Lower lobe of right lung (tissue), 2 donors: ENCODE measurements at regions not wholly inside any gene's neighbourhood (a gene's known extent, or its start where the extent isn't known, plus 50 kb on each side); places are given as distances from the start of the nearest gene placed in this dataset.

ENCODE experiments used
- ATAC-seq, 2 donors: fragments of 200-7000 bp; cut with Tn5 transposase; one replicate each; pipeline ENCODE4 v1.9.1; 2020 to 2022; ENCODE audit warnings: mild to moderate bottlenecking in 2 of 2, moderate library complexity in 2 of 2
- DNase-seq: peaks from one replicate; pipeline ENCODE4 v3.0.0-alpha.2; 2020
- H3K27ac ChIP-seq: fragments of 200-600 bp; one replicate; pipeline ENCODE4 v1.8.0; 2022
- H3K27me3 ChIP-seq: fragments of 200-600 bp; one replicate; pipeline ENCODE4 v1.8.0; 2022; ENCODE audit warnings: low read depth
- H3K36me3 ChIP-seq: fragments of 200-600 bp; one replicate; pipeline ENCODE4 v1.8.0; 2022; ENCODE audit warnings: mild to moderate bottlenecking
- H3K4me1 ChIP-seq: fragments of 200-600 bp; one replicate; pipeline ENCODE4 v1.8.0; 2022
- H3K4me3 ChIP-seq: fragments of 200-600 bp; one replicate; pipeline ENCODE4 v1.8.0; 2022; ENCODE audit warnings: mild to moderate bottlenecking
- H3K9me3 ChIP-seq: fragments of 200-600 bp; one replicate; pipeline ENCODE4 v1.8.0; 2022
- intact Hi-C: fragments of 100-400 bp; cut with DNase I; formaldehyde crosslinking; loops from one replicate; pipeline ENCODE4 v1.11.0; 2022
- TF ChIP-seq, protein P1 (sequence below): fragments of 200-600 bp; IDR thresholded peaks from one replicate; pipeline ENCODE4 v1.8.0; 2022; ENCODE audit warnings: antibody characterized with exemption, mild to moderate bottlenecking
- donor health status: DM: no; HTN: yes; CAD: no; lungs with severe emphysema.

DNA sequence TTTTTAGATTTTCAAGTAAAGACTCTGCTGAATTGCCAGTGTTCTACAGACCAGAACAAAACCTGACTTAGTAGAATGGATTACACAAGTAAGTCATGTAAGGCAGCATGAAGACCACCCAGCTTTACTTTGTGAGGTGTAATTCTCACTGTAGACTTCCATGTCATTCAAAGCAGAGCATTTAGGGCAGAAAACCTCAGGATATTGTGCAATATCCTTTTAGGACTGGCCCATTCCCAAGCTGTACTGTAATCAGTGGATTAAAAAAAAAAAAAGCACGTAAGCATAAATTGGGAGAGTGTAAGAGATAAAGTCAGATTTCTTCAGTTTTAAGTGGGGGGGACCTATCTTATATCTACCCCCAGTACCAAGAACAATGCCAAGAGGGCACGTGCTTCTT, 380.5 kb upstream of the PRMT6 start:
- no peak overlapping the region for H3K4me3 ChIP-seq
- H3K9me3 ChIP-seq, result no peaks in the 10 kb centered on the region
- TF ChIP-seq, protein P1, sequence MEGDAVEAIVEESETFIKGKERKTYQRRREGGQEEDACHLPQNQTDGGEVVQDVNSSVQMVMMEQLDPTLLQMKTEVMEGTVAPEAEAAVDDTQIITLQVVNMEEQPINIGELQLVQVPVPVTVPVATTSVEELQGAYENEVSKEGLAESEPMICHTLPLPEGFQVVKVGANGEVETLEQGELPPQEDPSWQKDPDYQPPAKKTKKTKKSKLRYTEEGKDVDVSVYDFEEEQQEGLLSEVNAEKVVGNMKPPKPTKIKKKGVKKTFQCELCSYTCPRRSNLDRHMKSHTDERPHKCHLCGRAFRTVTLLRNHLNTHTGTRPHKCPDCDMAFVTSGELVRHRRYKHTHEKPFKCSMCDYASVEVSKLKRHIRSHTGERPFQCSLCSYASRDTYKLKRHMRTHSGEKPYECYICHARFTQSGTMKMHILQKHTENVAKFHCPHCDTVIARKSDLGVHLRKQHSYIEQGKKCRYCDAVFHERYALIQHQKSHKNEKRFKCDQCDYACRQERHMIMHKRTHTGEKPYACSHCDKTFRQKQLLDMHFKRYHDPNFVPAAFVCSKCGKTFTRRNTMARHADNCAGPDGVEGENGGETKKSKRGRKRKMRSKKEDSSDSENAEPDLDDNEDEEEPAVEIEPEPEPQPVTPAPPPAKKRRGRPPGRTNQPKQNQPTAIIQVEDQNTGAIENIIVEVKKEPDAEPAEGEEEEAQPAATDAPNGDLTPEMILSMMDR, result no peak
- no peak for DNase-seq
- intact Hi-C loops, result no loop called here
- H3K36me3 ChIP-seq, result no peaks in the 10 kb centered on the region
- ATAC-seq, result peak; percentile 47 to 65
- no peak overlapping the region for H3K27ac ChIP-seq
- H3K27me3 ChIP-seq, result no peaks in the 10 kb centered on the region
- no peaks in the 10 kb centered on the region for H3K4me1 ChIP-seq

DNA sequence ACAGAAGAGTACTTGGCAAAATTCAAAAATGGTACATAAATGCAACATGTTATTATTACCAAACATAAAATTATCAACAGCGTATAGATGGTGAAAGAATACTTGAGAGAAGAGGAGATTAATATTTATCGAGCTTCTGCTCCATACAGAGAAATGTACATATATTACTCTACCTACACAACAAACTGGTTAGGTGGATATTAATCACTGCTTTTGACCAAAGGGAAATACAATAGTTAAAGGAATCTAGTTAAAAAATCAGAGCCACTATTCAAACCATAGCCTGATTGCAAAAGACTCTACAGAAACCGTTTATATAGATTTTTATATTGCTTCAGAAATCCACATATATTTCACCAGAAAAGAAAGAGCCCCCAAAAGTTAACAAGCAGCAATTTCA, 379.3 kb upstream of the PRMT6 start:
- TF ChIP-seq, protein P1, result no peak
- ATAC-seq, result no peak
- H3K36me3 ChIP-seq, result no peaks in the 10 kb centered on the region
- H3K27ac ChIP-seq, result no peak overlapping the region
- no peak for DNase-seq
- no peaks in the 10 kb centered on the region for H3K4me1 ChIP-seq
- no peak overlapping the region for H3K4me3 ChIP-seq
- H3K9me3 ChIP-seq, result no peaks in the 10 kb centered on the region
- H3K27me3 ChIP-seq, result no peaks in the 10 kb centered on the region
- intact Hi-C loops, result no loop called here

DNA sequence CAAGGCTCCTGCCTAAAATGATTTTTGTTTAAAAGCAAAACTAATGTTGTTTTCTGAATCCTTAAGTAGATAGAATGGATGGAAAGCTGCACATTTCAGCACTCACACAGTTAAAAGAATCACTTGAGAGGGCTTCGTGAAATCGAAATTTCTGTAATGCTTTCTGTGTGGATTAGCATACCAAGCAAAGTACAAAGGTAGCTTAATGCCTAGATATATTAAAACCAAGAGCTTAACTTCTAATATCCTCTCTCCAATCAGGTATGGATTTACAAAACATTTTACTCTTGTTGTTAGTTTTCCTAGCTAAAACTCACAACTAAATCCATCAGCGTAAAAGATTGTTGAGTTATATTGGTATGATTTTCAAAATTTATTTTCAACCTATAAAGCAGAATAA, 378.8 kb upstream of the PRMT6 start:
- H3K36me3 ChIP-seq, result no peaks in the 10 kb centered on the region
- H3K27me3 ChIP-seq, result no peaks in the 10 kb centered on the region
- TF ChIP-seq, protein P1, result no peak
- no peak for ATAC-seq
- intact Hi-C loops, result no loop called here
- no peak overlapping the region for H3K4me3 ChIP-seq
- no peaks in the 10 kb centered on the region for H3K4me1 ChIP-seq
- H3K27ac ChIP-seq, result no peak overlapping the region
- no peak for DNase-seq
- no peaks in the 10 kb centered on the region for H3K9me3 ChIP-seq

DNA sequence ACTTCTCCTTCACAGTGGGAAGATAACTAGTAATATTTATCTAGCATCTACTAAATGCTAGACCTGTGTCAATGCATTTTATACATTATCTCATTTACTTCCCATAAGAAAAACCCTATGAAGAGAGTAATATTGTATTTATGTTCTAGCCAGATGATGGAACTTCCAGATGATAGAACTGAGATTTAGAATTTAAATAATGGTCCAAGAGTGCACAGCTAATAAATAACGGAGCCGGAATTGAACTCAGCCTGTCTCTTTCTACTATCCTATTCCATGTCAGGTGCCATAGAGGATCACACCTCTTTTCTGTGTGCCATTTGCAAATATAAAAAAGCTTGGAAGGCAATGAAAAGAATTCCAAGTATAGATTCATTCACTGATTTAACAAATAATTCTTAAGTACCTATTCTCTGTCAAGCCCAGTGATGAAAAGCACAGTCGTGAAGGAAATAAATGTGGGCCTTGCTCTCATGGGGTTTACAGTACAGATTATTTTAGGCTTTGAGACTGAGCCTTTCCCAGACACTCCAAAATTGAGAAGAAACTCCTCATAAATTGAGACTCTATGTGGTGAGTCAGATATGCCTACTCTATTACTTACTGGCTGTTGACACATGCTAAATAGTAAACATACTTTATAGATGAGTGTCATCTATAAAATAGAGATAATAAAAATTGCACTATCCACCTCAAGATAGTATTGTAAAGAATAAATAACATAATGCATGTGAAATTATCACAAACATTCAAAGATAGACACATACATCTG, 378.0 kb upstream of the PRMT6 start:
- no peak for DNase-seq
- intact Hi-C loops, result no loop called here
- no peak overlapping the region for H3K4me3 ChIP-seq
- H3K36me3 ChIP-seq, result no peaks in the 10 kb centered on the region
- no peaks in the 10 kb centered on the region for H3K9me3 ChIP-seq
- no peaks in the 10 kb centered on the region for H3K4me1 ChIP-seq
- ATAC-seq, result no peak
- H3K27me3 ChIP-seq, result no peaks in the 10 kb centered on the region
- H3K27ac ChIP-seq, result no peak overlapping the region
- TF ChIP-seq, protein P1, result no peak

DNA sequence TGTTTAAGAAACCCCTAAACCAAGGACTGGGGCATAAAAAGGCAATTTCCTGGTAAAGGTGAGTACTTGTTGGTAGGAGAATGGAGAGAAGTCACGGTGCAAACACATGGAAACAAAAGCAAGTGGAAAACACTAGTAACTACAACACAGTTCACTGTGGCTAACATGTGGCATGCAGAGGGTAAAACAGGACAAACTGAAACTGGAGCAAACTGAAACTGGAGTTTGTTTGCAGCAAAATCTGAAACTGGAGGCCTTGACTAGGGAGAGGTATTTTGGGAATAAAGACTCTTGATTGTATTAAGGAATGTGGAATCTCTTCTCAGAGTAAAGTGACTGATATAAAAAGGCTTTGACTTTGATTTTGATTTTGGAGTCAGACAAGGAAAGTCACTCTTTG, 376.3 kb upstream of the PRMT6 start:
- TF ChIP-seq, protein P1, result no peak

More for the DNA sequence above, 376.3 kb upstream of the PRMT6 start:
- no peak for DNase-seq
- Histone ChIP-seq H3K36me3 (no peaks in the 10 kb centered on the region), H3K9me3 (no peaks in the 10 kb centered on the region), H3K27me3 (no peaks in the 10 kb centered on the region), H3K4me1 (no peaks in the 10 kb centered on the region), H3K4me3 (no peak overlapping the region), H3K27ac (no peak overlapping the region)
- intact Hi-C loops, result no loop called here
- no peak for ATAC-seq
